HG03342 (cell line): ENCODE measurements at regions not wholly inside any gene's neighbourhood (a gene's known extent, or its start where the extent isn't known, plus 50 kb on each side); places are given as distances from the start of the nearest gene placed in this dataset.
"Not testable (repeated sequence)": the region's sequence is repeated elsewhere in the genome, so short reads cannot be mapped to it uniquely, and the experiment has no call there.

ENCODE experiments used
- ATAC-seq: cut with Tn5 transposase; IDR thresholded peaks from one replicate; pipeline ENCODE4 v1.9.1; 2021; ENCODE audit warnings: mild to moderate bottlenecking, moderate library complexity; ENCODE audit not compliant: unreplicated experiment

DNA sequence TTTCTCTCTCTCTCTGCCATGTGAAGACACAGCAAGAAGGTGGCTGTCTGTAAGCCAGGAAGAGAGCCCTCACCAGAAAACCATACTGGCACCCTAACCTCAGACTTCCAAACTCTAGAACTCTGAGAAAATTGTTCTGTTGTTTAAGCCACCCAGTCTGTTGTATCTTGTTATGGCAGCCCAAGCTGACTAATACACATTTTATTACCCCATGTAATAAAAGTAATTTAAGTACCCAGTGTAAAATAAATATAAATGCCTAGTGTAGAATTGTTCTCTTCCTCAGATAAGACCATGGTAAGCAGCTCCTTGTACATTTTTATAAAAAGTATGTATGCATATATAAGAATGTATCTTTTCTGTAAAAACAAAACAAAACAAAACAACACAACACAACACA lies 119.7 kb downstream of the DTL start:
- ATAC-seq: no peak

DNA sequence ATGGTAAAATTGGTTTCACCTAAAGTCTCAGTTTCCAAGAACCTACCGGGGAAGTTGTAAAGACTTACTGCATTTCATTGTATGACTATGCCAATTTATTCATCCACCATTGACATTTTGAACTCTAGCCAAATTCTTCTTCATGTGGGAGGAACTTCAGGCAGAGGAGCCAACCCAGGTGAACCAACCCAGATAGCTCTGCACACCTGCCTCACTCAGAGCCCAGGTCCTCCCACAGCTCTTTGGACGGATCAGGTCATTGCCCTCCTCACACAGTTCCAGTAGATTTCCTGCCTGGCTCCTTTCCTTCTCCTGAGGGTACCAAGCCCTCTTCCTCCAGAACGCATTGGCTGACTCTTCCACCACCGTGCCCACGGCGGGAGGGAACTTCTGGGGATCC lies 121.7 kb downstream of the DTL start:
- ATAC-seq: no peak

DNA sequence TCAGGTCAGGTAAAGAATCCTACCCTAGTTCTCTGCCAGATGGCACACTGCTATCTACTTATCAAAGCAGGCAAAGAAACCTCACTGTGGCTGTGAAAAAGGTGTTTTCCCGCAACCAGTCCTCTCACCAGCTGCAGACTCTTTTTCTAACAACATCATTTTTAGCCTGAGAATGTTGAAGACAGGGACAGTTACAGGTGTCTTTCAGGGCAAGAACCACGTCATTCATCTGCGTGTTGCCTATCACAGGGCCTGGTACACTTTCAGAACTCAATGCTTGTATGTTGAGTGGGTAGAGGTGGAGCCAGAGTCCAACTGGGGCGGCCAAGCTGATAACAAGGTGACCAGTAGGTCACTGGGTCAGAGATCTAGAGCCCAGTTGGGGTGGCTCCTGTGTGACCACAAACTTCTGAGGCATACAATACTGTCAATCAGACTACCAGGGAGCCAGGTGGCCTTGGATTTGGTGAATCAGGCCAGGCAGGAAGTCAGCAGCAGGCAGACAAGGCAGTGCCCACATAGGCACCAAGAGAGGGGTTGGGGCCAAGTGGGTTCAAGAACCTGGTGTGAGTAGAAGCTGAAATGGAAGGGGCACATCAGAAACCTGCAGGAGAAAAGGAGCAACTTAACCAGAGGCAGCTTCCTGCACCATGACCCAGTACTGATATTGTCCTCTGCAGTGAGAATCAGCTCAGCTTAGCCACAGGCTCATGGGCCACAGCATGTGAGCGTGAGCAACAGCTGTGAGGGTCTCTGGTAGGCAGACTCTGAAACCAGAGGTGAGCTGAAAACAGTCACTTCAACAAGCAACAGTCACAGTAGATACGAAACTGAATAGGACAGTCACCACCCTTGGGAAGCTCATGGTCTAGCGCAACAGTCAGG lies 123.6 kb downstream of the DTL start:
- peak; percentile 39 for ATAC-seq

DNA sequence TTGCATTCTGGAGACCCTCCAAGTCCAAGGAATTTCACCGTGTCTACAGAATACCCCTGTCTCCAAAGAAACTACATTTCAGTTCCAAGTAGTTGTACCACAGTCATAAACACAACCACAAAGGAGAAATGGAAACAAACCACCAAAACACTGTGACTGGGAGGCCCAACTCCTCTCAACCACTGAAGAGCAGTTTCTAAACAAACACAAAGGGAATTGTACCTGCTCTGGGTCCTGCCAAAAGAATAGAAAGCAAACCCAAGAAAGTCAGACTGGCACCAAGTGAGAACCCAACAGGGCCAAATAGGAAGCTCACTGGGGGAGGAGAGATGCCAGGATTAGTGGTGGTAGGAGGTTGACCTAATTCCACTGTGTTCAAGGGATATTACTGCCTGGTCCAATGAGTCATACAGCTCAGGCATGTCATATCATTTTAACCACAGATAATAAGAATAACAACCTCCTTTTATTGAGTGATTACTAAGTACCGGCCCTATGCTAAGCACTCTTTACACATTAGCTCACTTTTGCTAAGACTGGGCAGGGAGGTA lies 123.9 kb upstream of the PPP2R5A start:
- ATAC-seq: no peak

DNA sequence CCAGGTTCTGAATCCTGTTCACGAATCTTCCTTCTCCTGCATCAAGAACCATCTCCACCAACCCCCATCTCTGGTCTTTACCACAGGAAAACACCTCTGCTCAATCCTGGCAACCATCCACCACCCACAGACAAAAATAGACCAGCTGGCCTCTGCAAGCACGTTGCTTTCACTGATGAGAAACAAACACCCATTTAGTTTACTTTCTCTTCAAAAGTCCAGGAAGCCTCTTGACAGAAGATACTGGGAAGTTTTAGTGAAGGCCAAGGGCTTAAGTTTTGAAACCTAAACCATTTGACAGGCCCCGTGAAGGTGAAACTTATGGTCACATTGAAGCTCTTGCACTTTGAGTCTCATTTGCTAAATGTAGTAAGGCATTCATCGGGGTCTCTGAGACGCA lies 122.6 kb upstream of the PPP2R5A start:
- ATAC-seq: peak; percentile 46

DNA sequence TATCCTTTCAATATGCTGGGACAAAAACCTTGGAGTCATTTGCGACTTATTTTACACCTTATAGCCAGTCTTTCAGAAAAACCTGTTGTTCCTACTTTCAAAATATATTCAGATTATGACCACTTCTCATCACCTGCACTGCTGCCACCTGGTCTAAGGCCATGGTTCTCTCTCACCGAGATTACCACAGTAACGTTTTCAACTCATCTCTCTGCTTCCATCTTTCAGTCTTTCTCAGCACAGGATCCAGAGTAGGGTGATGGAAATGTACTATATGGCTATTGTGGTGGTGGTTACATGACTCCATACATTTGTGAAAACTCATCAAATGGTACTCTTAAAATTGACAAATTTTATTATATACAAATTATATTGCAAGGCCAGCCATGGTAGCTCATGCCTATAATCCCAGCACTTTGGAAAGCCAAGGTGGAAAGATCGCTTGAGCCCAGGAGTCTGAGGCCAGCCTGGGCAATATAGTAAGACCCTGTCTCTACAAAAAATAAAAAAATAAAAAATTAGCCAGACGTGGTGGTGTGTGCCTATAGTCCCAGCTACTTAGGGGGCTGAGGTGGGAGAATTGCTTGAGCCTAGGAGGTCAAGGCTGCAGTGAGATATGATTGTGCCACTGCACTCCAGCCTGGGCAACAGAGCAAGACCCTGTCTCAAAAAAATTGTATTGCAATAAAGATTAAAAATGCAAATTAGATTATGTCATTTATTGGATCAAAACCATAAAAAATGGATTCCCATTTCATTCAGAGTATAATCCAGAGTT lies 120.9 kb upstream of the PPP2R5A start:
- ATAC-seq: no peak

DNA sequence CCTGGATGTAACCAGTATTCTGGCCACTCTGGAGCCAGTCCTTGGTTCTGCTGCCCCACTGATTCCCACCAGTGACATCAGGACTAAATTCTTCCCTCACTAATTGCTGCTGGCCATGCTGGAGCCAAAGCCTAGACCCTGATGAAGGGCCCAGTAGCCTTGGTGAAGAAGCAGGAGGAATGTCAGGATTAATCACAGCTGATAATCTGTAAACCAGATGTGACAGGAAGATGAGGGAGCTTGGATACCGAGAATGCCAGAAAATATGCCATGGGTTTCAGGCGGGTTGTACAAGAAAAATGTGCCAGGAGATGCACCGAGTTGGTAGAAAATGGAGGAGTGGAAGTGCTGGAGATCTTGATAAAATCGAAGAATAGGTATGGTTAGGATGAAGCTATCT lies 119.0 kb upstream of the PPP2R5A start:
- ATAC-seq: no peak

DNA sequence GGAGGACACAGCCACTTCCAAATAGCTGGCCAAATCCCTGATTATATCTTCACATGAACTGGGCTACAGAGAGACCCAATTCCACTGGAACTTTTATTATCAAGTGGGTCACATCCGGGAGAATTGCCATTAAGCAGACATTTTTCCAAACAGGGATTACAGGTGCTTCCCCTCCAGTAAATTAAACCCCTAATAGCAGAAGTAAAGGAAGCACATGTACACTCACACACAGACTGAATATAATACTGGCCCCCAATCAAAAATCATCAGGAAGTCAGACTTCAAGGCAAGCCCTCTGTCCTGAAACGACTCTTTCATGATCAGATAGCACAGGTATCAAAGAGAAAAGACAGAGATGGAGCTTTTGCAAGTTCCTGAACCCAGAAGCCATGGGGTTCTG lies 118.6 kb upstream of the PPP2R5A start:
- no peak for ATAC-seq

DNA sequence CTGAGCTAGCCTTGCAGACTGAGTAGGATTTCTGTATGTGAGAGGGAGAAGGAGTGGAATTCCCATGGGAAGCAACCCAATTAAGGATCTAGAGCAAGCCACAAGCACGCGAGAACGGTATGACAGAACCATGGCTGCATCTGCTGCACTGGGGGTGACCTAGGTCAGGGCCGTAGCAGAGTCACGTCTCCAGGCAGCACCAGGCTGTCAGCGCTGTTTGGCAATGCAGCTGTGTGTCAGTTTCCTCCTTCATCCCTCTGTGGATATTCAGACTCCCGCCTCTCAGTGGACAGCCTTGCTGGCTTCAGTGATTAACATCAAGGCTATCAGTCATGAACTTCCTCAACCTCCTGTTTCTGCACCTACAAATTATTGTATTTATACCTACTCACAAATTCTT lies 118.1 kb upstream of the PPP2R5A start:
- ATAC-seq: no peak

DNA sequence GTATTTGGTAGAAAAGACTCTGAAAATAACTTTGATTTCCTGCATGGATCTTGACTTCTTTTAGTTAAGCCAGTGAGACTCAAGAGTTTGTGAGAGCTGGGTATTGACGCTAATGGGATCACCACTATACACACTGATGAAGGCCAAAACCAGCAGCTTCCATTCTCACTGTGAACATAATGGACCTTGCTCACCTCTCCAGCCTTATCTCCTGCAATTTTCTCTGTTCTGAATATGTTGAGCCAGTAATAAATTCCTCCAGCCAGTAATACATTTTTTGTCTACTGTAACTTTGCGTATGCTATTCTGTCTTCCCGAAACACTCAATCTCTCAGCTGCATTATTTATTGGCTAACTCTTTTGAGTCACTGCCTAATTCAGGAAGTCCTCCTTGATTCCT lies 111.6 kb upstream of the PPP2R5A start:
- no peak for ATAC-seq

DNA sequence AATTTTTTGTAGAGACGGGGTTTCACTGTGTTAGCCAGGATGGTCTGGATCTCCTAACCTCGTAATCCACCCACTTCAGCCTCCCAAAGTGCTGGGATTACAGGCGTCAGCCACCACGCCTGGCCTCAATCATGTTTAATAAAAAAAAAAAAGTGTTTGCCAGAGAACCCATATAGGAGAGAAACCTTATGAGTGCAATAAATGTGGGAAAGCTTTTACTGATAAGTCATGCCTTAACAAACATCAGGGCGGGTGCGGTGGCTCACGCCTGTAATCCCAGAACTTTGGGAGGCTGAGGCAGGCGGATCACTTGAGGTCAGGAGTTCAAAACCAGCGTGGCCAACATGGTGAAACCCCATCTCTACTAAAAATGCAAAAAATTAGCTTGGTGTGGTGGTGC lies 110.9 kb upstream of the PPP2R5A start:
- ATAC-seq: not testable (repeated sequence)

DNA sequence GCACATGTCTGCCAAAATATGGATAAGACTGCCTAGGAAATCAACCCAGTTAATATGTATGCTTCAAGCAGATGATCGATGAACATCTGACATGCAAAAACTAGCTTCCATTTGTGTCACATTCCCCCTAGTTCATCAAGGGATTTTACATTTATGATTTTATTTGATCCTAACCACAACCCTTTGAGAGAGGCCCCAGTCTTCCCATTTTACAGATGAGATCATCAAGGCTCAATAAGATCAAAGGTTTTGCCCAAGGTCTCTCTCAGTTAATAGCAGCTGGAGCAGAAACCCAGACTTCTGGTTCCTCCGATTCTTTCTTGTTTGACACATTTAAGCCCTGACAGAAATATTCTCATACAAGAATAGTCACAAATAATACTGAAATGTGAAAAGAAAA lies 107.7 kb upstream of the PPP2R5A start:
- ATAC-seq: no peak

DNA sequence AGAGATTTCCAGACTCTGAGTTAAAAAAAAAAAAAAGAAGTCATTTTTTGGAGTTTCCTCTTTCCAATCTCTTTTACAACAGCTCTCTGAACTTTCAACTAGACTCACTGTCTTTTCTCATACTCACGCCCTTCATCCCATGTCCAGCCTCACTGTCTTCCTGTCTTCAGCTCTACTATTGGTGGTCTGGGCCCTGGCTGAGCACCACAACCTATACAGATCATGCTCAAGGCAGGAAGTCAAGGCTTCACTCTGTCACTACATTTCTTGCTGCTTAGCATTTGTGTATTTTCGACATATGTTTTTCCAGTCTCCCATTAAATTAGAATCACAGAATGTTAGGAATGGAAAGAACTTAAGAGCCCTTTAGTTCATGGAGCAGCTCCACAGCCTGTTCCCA lies 106.4 kb upstream of the PPP2R5A start:
- no peak for ATAC-seq

DNA sequence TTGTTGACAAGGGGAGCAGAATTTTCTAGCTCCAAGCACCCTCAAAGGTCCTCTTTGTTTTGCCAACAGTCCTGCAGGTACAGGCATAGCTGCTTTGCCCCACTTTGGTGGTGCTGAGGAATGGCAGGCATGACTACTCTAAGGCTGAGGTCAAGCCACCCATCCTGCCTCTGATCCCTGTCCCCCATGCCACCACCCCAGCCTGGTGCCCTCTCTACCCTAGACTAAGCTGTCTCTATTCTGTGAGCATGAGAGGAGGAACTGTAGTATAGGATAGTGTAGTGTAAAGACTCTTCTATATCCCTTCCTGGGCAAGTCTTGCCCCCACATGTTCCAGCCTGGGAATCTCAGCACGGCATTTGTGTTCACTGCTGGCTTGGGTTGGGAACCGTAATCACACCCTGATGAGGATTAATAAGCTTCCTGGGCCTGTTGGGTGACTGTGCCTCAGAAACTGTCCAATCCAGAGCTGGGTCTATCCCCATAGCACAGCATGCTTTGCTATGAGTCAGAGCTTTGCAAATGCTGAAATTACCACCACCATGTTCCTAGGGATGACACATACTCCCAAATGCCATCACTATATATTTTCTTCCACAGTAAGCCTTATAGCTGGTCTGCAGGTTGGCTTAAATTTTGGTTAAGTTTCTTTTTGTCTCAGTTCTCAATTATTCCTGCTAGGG lies 105.7 kb upstream of the PPP2R5A start:
- no peak for ATAC-seq

DNA sequence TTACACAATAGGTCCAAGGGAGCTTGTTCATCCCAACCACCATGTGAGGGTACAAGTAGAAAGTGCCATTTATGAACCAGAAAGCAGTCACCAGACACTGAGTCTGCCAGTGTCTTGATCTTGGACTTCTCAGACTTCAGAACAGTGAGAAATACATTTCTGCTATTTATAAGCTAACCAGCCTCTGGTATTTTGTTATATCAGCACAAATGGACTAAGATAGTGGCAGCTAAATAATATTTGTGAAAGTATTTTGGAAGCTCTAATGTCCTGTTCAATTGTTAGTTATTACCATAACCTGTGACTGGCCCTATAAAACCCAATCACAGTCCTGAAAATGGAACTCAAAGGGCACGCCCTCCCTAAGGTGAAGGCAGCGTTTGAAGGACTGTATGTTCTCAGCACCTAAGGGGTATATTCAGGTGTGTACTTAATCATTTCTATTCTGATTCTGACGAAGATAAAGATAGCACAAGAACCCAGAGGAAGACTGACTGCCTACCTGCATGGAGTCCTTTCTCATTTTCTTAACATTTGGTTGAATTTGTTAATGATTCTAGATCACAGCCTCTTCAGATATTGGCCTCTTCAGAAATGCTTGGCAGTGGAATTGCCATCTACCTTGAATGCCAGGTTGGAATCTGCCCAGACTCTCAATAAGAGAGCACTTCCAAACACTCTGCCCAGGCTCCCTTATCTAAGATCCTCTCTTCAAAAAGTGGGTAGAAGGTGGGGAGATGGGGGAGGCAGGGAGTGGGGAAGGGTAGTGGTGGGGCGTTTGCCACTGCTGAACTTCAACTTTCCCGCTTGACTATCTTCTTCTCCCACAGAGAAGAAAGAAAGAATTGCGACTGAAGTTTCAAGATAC lies 104.0 kb upstream of the PPP2R5A start:
- ATAC-seq: no peak

DNA sequence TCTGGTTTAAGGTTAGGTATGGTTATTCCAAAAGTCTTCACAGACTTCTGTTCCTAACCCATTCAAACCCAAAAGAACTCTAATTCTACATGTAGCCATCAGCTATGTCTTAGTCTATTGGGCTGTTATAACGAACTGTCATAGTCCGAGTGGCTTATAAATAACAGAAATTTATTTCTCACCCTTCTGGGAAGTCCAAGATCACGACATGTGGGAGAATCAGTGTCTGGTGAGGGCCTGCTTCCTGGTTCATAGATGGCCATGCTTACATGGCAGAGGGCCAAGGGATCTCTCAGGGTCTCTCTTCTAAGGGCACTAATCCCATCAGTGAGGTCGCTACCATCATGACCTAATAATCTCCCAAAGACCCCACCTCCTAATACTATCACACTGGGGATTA lies 103.0 kb upstream of the PPP2R5A start:
- no peak for ATAC-seq

DNA sequence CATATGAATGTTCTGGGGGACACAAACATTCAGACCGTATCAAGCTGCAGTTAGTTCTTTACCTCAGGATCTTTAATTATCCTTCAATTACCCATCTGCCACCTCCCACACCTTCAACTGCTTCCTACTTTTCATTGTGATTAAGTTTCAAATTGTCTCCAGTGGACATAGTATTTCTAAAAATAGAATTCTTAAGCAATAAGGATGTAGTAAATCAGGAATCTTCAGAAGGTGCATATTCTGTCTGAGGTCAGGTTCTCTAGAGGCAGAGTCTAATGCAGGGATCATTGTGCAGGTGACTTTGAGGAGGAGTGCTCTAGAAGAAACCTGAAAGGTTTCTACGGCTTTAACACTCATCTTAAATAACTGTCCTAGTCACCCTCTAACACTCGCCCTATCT lies 102.6 kb upstream of the PPP2R5A start:
- no peak for ATAC-seq

DNA sequence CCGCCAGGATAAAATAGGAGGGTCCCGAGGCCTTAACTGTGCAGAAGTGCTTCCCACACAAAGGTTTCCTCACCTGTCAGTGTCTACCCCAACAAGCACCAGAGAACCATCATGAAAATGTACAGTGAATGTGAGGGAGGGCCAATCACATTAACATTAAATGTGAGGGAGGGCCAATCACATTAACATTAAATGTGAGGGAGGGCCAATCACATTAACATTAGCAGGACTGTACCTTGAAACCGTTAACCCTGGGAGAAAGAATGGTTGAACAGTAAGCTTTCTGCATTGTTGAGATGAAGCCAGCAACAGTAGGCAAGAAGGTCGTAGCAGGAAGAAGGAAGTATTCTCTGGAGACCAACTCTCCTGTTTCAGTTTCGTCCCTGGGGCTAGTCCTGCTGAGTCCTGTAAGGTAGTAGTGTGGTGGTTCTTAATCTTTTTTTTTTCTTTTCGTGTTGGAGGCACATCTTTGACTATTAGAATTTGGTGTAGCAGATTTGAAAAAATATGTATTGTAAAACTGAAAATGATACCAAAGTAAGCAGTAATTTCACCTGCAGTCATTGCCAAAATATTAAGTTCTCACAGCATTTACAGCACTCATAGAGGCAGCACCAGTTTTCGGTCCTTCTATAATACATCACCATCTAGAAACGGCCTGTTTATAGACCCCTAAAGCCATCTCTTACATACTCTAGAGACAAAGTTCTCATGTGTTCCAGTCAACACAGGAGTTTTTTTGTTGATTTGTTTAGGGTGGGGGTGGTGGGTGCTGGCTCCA lies 98.6 kb upstream of the PPP2R5A start:
- ATAC-seq: peak; percentile 99

DNA sequence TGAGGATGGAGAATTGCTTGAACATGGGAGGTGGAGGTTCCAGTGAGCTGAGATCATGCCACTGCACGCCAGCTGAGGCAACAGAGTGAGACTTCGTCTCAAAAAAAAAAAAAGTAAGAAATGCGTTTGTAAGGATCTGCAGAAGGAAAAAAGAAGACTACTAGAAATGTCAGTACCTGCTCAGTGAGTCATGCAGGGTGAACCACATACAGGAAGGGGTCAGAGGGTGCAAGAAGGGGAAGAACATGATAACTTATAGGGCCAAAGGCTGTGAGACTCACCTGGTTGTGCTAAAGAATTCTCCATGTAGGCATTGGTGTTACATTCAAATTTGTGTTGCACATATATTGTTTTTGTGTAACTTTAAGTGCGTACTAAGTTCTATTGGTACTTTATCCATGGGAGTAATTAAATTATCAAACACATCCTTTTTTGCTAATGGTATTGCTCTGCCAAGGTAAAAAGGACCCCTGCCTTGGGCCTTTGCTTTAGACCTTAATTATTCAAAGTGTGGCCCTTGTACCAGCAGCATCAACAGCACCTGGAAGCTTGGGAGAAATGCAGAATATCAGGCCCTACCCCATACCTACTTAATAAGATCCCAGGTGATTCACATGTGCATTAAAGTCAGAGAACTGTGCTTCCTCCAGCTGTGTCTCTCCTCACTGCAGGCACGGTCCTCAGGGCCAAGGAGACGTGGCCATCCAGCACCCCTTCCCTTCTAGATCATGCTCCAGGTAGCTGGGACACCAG lies 96.4 kb upstream of the PPP2R5A start:
- ATAC-seq: no peak
